DMS153 (cell line): ENCODE measurements at regions not wholly inside any gene's neighbourhood (a gene's known extent, or its start where the extent isn't known, plus 50 kb on each side); places are given as distances from the start of the nearest gene placed in this dataset.

Source experiments
- DNase-seq: peaks from one replicate; lab custom pipeline; 2025; lab: John Stamatoyannopoulos, UW

GRCh38 chr15:53305101-53305500 is 454.4 kb downstream of the WDR72 start:
- no peak for DNase-seq

DNA sequence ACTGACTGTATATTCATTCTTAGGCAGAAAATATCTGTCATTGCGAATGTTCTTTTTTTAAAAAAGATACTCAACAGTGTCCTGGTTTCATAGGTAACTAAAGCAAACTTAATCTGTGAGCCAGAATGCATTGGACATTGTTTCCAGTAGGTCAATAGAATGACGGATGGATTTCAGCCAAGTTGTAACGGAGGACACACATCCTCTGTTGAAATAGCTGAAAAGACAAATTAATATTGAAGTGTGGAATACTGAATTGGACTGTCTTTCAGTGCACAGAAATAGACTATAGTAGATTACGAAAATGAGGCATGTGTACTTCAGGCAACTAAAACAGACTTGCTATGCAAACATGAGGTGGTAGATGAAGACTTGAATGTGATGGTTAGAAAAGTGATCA is 461.6 kb downstream of the WDR72 start:
- DNase-seq: no peak

GRCh38 chr15:53296603-53297002 is 462.9 kb downstream of the WDR72 start:
- DNase-seq: no peak

- DNase-seq: no peak
Measured at GRCh38 chr15:53295574-53295973, 463.9 kb downstream of the WDR72 start.

DNA sequence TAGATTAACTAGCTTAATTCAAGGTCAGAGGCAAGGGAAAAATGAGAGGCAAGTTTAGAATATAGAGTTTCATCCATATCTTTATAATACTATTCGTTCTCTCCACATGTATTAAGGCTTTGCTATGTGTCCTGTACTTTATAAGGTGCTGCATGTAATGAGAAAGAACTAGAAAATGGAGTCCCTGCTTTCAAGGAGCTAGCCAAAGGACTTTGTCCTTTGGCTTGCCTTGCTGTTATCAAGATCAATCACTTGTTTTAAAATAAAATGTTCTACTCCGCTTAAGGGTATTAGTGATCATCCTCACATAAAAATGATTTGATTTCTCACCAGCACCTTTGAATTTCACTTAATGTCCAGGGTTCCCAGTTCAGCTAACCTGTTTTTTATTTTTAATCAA is 470.9 kb downstream of the WDR72 start:
- no peak for DNase-seq

GRCh38 chr15:53274630-53275029 is 484.5 kb upstream of the ONECUT1 start:
- DNase-seq: no peak

DNA sequence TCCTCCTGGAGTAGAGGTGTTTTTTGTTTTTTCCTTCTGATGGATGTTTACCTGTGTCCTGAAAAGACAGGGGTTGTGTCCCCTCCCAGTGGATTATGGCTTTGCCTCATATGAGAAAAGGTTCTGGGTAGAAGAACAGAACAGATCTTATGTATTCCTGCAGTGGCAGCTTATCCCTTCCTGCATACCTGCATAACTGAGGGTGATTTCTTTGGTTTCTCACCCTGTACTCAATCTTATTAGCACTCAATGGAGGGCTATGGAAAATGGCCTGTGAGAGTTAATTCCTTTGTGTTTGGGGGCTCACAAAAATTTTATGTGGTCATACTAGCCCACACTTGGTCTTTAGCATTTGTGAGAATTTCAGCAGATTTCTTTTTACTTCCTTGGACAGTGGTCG is 482.0 kb upstream of the ONECUT1 start:
- no peak for DNase-seq

- no peak for DNase-seq
Measured at GRCh38 chr15:53266176-53266575, 476.0 kb upstream of the ONECUT1 start.

DNA sequence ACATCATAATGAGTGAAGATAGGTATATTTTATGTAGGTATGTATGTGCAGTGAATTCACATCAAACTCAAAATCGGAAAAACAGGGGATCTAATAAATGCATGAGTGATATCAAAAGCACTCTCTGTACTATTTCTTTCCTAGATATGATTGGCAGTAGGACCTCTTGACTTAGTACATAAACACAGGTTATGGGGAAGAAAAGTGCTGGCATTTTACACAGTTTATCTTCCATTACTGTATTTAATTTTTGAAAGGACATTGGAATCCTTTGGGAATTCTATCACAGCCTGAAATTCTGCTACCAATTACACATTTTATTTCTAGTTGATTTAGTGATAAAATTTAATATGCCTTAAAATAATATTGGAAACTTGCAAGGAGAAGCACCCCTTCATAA is 470.5 kb upstream of the ONECUT1 start:
- DNase-seq: no peak

- DNase-seq: no peak
Measured at GRCh38 chr15:53256457-53256856, 466.3 kb upstream of the ONECUT1 start.

GRCh38 chr15:53256043-53256442 is 465.9 kb upstream of the ONECUT1 start:
- DNase-seq: no peak

- DNase-seq: peak; percentile 34
Measured at GRCh38 chr15:53251996-53252395, 461.9 kb upstream of the ONECUT1 start.

- no peak for DNase-seq
Measured at GRCh38 chr15:53251523-53251922, 461.4 kb upstream of the ONECUT1 start.

DNA sequence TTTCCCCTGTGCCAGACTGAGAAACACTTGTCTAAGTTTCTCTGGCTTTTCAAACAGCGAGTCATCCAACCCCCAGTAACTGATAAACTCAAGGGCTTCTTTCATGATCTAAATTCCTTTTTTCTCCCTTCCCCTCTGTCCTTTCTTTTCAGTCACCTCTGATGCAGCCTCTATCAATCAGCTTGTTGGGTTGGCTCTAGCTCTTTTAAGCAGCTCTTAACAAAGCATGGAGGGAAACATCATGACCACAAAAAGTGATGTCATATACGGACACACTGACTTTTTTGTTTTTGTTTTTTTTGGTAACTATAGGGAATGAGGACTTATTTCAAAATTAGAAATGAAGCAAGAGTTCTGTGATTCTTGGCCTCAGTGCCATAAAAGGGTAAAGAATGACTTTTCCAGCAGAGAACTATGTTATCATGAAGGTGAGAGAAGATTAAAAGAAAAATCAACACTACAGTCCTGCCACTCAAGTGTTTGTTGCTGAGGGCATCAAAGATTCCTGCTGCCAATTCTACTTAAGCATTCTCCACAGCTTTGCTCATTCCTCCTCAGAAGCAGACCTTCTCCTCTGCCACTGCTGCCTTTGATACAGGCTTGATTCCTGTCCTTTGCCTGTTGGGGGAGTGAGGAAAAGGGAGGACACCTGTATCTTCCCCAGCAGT is 457.0 kb upstream of the ONECUT1 start:
- no peak for DNase-seq

- no peak for DNase-seq
Measured at GRCh38 chr15:53246404-53246803, 456.3 kb upstream of the ONECUT1 start.

DNA sequence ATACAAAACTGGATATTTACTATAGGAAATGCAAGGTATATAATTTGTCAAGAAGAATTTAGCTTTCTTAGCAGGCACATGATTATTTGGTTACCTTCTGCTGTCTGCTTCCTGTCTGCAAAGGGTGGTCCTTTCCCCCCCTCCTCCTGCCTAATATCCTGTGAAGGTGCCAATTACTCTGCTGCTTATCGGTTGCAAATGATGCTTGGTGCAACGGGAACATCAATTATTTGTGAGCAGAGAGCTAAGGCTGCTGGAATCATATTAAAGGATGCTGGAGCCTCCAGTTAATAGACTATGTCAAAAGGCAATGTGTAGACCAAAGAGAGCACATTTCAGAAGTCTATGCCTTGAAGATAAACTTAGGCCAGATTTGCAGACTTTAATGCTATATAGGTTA is 443.7 kb upstream of the ONECUT1 start:
- DNase-seq: no peak

DNA sequence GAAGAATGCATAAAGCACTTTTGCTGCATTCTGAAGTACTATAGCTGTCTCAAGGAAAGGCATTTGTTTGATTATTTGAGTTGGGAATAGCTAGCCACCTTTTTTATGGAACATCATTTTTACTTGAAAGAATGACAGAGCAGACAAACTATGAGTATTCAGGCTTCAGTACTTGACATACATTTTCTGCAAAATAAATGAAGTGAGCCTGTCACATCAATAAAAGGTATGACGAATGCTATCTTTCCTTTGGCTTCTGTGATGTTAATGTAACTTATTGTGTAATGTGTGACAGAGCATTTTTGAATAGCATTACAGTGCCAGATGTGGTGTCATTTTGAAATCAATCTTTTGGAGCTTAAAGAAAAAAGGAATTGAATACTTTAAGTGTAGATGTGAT is 440.3 kb upstream of the ONECUT1 start:
- no peak for DNase-seq

- DNase-seq: no peak
Measured at GRCh38 chr15:53226559-53226958, 436.4 kb upstream of the ONECUT1 start.

DNA sequence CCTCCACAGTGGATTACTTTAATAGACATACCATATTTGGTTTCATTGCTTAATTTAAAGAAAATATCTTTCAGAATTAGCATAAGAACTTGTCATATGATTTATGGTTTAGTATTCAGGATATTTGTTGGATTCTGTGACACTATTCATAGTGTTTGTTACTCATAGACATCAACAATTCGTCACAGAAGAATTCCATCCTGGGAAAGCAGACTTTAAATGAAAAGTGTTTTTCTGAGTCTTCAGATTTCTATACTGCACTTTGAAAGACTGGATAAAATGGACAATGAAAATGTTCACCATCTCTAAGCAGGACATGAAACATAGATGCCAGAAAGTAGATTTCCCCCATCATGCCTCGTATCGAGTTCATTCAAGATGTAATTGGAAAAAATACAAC is 435.6 kb upstream of the ONECUT1 start:
- DNase-seq: no peak

- DNase-seq: no peak
Measured at GRCh38 chr15:53224371-53224770, 434.2 kb upstream of the ONECUT1 start.

DNA sequence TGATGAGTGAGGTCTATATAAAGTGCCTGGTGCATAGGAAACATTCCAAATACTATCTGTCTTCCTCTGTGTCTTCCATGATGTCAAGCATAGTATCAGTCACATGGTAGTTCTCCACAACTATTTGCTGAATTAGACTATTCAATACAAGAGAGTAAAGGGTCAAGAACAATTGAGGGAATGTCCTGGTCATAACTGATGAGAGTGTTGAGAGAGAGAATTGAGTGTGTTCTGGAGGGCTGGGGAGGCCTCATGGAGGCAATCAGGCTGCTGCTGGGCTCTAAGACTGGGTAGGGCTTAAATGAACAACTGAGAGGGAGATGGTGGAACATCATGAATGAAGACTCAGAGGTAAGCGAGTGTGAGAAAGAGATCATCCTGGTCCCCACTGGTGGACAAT is 433.7 kb upstream of the ONECUT1 start:
- no peak for DNase-seq

GRCh38 chr15:53218666-53219580 is 428.8 kb upstream of the ONECUT1 start:
- DNase-seq: no peak

GRCh38 chr15:53216036-53216435 is 425.9 kb upstream of the ONECUT1 start:
- no peak for DNase-seq

DNA sequence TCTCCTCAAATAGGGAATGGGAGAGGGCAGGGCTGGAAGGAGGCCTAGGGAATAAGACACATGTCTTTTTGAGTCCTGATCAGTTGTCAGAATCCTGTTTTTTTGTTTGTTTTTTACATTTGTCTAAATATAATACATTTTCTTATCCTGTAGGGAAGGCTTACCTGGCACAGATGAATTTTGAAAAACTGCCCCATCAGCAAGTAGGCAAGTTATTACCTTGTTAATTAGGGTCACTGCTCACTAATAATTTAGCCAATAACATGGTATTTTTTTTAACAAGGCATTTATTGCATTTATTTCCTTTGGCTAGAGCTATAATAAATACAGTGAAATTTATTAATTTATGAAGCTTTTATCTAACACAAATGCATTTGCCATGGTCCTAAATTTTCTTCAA is 423.2 kb upstream of the ONECUT1 start:
- DNase-seq: no peak
